HL-60 (cell line): ENCODE measurements at regions not wholly inside any gene's neighbourhood (a gene's known extent, or its start where the extent isn't known, plus 50 kb on each side); places are given as distances from the start of the nearest gene placed in this dataset.

ENCODE experiments used
- DNase-seq, 2 experiments: peaks; one replicate each; pipeline ENCODE4 v3.0.0-alpha.2; 2010 to 2020; ENCODE audit warnings: low read depth in 1 of 2, low spot score in 1 of 2
- H3K27ac ChIP-seq: fragments of 250-450 bp; sonication (Bioruptor Pico); replicated peaks from 2 replicates; pipeline ENCODE4 v1.5.1; 2020; ENCODE audit warnings: mild to moderate bottlenecking, moderate library complexity
- H3K27me3 ChIP-seq: fragments of 250-450 bp; sonication (Bioruptor Pico); 2 replicates; pipeline ENCODE4 v1.5.1; 2021; ENCODE audit warnings: mild to moderate bottlenecking, moderate library complexity; ENCODE audit not compliant: insufficient read depth, poor library complexity, severe bottlenecking
- H3K4me3 ChIP-seq: replicated peaks from 2 replicates; pipeline ENCODE4 v1.5.1; 2011; ENCODE audit warnings: mild to moderate bottlenecking, control low read depth, low read length; ENCODE audit not compliant: insufficient read depth
- CTCF ChIP-seq: IDR thresholded peaks from one replicate; pipeline ENCODE4 v1.5.1; 2011; ENCODE audit warnings: low read length, control low read depth, inconsistent platforms; ENCODE audit not compliant: insufficient read depth
- GABPA ChIP-seq: IDR thresholded peaks from 2 replicates; pipeline ENCODE4 v1.6.1; 2012; ENCODE audit warnings: low read depth
- POLR2AphosphoS5 ChIP-seq: IDR thresholded peaks from 2 replicates; pipeline ENCODE4 v1.6.1; 2012; ENCODE audit warnings: low read depth
- REST ChIP-seq: IDR thresholded peaks from 2 replicates; pipeline ENCODE4 v1.6.1; 2012; ENCODE audit warnings: low read depth; ENCODE audit not compliant: insufficient replicate concordance
- SPI1 ChIP-seq: IDR thresholded peaks from 2 replicates; pipeline ENCODE4 v1.6.1; 2012; ENCODE audit warnings: low read depth, mild to moderate bottlenecking, borderline replicate concordance

GRCh38 chr3:146813496-146813895, 208.3 kb upstream of the PLSCR5 start:
- DNase-seq: no peak
- no peak overlapping the region for H3K27ac ChIP-seq
- no peak overlapping the region for H3K4me3 ChIP-seq
- TF ChIP-seq REST: no peak
- TF ChIP-seq SPI1: no peak
- no peak for TF ChIP-seq GABPA
- no peak for TF ChIP-seq CTCF
- no peak for TF ChIP-seq POLR2AphosphoS5
- H3K27me3 ChIP-seq: no peaks in the 10 kb centered on the region

DNA sequence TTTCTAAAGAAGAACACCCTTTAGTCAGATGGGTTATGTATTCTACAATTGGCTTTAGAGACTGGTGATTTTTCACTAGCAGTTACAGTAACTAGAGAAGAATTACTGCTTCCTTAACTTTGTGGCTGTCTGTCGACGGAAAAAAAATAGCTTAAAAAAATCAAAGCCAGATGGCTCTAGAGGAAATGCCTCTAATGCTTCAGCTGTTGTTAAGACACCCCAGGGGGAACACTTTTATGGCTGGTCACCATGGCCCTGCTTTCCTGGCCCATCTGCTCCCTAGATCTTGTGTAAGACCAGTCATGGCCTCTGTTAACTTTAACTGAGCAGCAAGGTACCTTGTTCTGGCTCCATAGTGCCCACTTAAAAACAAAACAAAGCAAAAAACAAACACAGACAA, 198.6 kb upstream of the PLSCR5 start:
- no peak for DNase-seq
- H3K4me3 ChIP-seq: no peak overlapping the region
- no peak overlapping the region for H3K27ac ChIP-seq
- no peak for TF ChIP-seq CTCF
- no peak for TF ChIP-seq REST
- TF ChIP-seq SPI1: no peak
- no peak for TF ChIP-seq GABPA
- no peak for TF ChIP-seq POLR2AphosphoS5
- no peaks in the 10 kb centered on the region for H3K27me3 ChIP-seq

DNA sequence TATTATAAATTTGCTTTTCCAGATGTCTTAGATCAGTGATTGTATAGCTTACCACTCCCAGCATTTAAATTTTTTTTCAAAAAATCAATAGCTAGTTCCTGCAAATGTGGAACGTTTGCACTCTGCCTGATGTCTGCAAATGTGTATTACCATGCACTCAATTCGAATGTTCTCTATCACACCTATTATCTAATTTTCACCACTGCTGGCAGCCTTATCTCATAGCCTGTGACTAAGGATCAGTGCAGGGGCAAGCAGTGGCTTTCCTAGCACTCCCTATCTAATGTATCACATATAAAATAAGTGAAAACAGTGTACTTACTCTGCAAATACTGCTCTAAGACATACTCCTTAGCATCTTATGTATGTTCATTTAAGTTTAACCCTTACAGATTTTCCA, 196.3 kb upstream of the PLSCR5 start:
- H3K27ac ChIP-seq: no peak overlapping the region
- no peaks in the 10 kb centered on the region for H3K27me3 ChIP-seq
- no peak for DNase-seq
- H3K4me3 ChIP-seq: no peak overlapping the region
- no peak for TF ChIP-seq POLR2AphosphoS5
- no peak for TF ChIP-seq REST

GRCh38 chr3:146800484-146800883, 195.3 kb upstream of the PLSCR5 start:
- DNase-seq: no peak
- Histone ChIP-seq H3K27ac (no peak overlapping the region), H3K4me3 (no peak overlapping the region), H3K27me3 (no peaks in the 10 kb centered on the region)
- no peak for TF ChIP-seq POLR2AphosphoS5
- TF ChIP-seq GABPA: no peak
- no peak for TF ChIP-seq CTCF
- TF ChIP-seq REST: no peak
- TF ChIP-seq SPI1: no peak
